Upper lobe of right lung (tissue), 1 donor: ENCODE measurements at regions not wholly inside any gene's neighbourhood (a gene's known extent, or its start where the extent isn't known, plus 50 kb on each side); places are given as distances from the start of the nearest gene placed in this dataset.

Source experiments
- ATAC-seq: fragments of 200-7000 bp; cut with Tn5 transposase; one replicate; pipeline ENCODE4 v1.9.1; 2020; ENCODE audit warnings: mild to moderate bottlenecking, moderate library complexity
- DNase-seq: peaks from one replicate; pipeline ENCODE4 v3.0.0-alpha.2; 2020
- H3K27ac ChIP-seq: fragments of 200-600 bp; one replicate; pipeline ENCODE4 v1.8.0; 2022
- H3K27me3 ChIP-seq: fragments of 200-600 bp; one replicate; pipeline ENCODE4 v1.8.0; 2022; ENCODE audit warnings: mild to moderate bottlenecking
- H3K36me3 ChIP-seq: fragments of 200-600 bp; one replicate; pipeline ENCODE4 v1.8.0; 2022
- H3K4me1 ChIP-seq: fragments of 200-600 bp; one replicate; pipeline ENCODE4 v1.8.0; 2022
- H3K4me3 ChIP-seq: fragments of 200-600 bp; one replicate; pipeline ENCODE4 v1.8.0; 2022; ENCODE audit warnings: mild to moderate bottlenecking
- H3K9me3 ChIP-seq: fragments of 200-600 bp; one replicate; pipeline ENCODE4 v1.8.0; 2022
- CTCF ChIP-seq: fragments of 200-600 bp; IDR thresholded peaks from one replicate; pipeline ENCODE4 v1.8.0; 2022; ENCODE audit warnings: antibody characterized with exemption
- intact Hi-C: fragments of 100-400 bp; cut with DNase I; formaldehyde crosslinking; loops from one replicate; pipeline ENCODE4 v1.11.0; 2022
- donor health status: DM: no; HTN: yes; CAD: no; lungs with severe emphysema.

- TF ChIP-seq CTCF: no peak
- intact Hi-C loops: no loop called here
- no peak for DNase-seq
- no peak for ATAC-seq
- no peak overlapping the region for H3K27ac ChIP-seq
- no peak overlapping the region for H3K4me3 ChIP-seq
- no peaks in the 10 kb centered on the region for H3K27me3 ChIP-seq
- H3K9me3 ChIP-seq: no peaks in the 10 kb centered on the region
- no peaks in the 10 kb centered on the region for H3K36me3 ChIP-seq
- no peaks in the 10 kb centered on the region for H3K4me1 ChIP-seq
Observed at GRCh38 chr5:32521481-32521880, 63.9 kb upstream of the SUB1 start.

- TF ChIP-seq CTCF: no peak
- Histone ChIP-seq H3K36me3 (no peaks in the 10 kb centered on the region), H3K4me3 (no peak overlapping the region), H3K9me3 (no peaks in the 10 kb centered on the region), H3K27ac (no peak overlapping the region), H3K4me1 (no peaks in the 10 kb centered on the region), H3K27me3 (no peaks in the 10 kb centered on the region)
- DNase-seq: no peak
- no peak for ATAC-seq
- intact Hi-C loops: no loop called here
Observed at GRCh38 chr5:32520972-32521371, 64.4 kb upstream of the SUB1 start.

- DNase-seq (no peak), ATAC-seq (no peak)
- no peaks in the 10 kb centered on the region for H3K27me3 ChIP-seq
- intact Hi-C loops: no loop called here
- H3K9me3 ChIP-seq: no peaks in the 10 kb centered on the region
- no peak overlapping the region for H3K27ac ChIP-seq
- H3K4me3 ChIP-seq: no peak overlapping the region
- H3K36me3 ChIP-seq: no peaks in the 10 kb centered on the region
- H3K4me1 ChIP-seq: no peaks in the 10 kb centered on the region
- no peak for TF ChIP-seq CTCF
Observed at GRCh38 chr5:32520356-32520755, 65.0 kb upstream of the SUB1 start.

- DNase-seq (no peak), ATAC-seq (no peak)
- no peak for TF ChIP-seq CTCF
- Histone ChIP-seq H3K4me1 (no peaks in the 10 kb centered on the region), H3K9me3 (no peaks in the 10 kb centered on the region), H3K36me3 (no peaks in the 10 kb centered on the region), H3K27ac (no peak overlapping the region), H3K4me3 (no peak overlapping the region), H3K27me3 (no peaks in the 10 kb centered on the region)
- intact Hi-C loops: no loop called here
Observed at GRCh38 chr5:32519508-32519907, 65.8 kb upstream of the SUB1 start.

GRCh38 chr5:32514806-32515205 is 70.3 kb upstream of the ZFR start:
- no peaks in the 10 kb centered on the region for H3K4me1 ChIP-seq

More at GRCh38 chr5:32514806-32515205, 70.3 kb upstream of the ZFR start:
- ATAC-seq (no peak), DNase-seq (no peak)
- Histone ChIP-seq H3K27ac (no peak overlapping the region), H3K36me3 (no peaks in the 10 kb centered on the region), H3K4me3 (no peak overlapping the region), H3K27me3 (no peaks in the 10 kb centered on the region), H3K9me3 (no peaks in the 10 kb centered on the region)
- TF ChIP-seq CTCF: no peak
- intact Hi-C loops: no loop called here
